ENCODE measurements at regions not wholly inside any gene's neighbourhood (a gene's known extent, or its start where the extent isn't known, plus 50 kb on each side); places are given as distances from the start of the nearest gene placed in this dataset.

- no peak overlapping the region for H3K9ac ChIP-seq
- no peaks in the 10 kb centered on the region for H4K20me1 ChIP-seq (ENCODE audit: insufficient read depth)
- H3K4me3 ChIP-seq = no peak overlapping the region
- H3K79me2 ChIP-seq (ENCODE audit: insufficient read depth) = no peaks in the 10 kb centered on the region
- H3K9me2 ChIP-seq (ENCODE audit: insufficient read depth) = no peaks in the 10 kb centered on the region
- H3K9me3 ChIP-seq (ENCODE audit: low read depth) = no peaks in the 10 kb centered on the region
- no peak overlapping the region for H2AFZ ChIP-seq
- H3F3A ChIP-seq (ENCODE audit: insufficient read depth) = no peaks in the 10 kb centered on the region
- 18 to 20% methylated on average over 2 of the region's 2 CpGs for WGBS, 2 experiments (ENCODE audit: low coverage in 1 of 2, low lambda C conversion rate in 2 of 2, missing lambda C conversion rate in 2 of 2)
- TF ChIP-seq EZH2phosphoT487 (IDR thresholded peaks at IDR 0.05; ENCODE audit: insufficient read depth, low read depth) (no peak), EZH2 (IDR thresholded peaks at IDR 0.05; ENCODE audit: insufficient read depth, poor library complexity, severe bottlenecking) (no peak)
- no peaks in the 10 kb centered on the region for H3K4me1 ChIP-seq (ENCODE audit: insufficient read depth)
- no peak for DNase-seq
- H3K4me2 ChIP-seq (ENCODE audit: unreplicated experiment) = no peak overlapping the region
- H3K27ac ChIP-seq = no peak overlapping the region
- H3K27me3 ChIP-seq (replicated peaks; ENCODE audit: insufficient read depth) = no peaks in the 10 kb centered on the region
- in situ Hi-C loops (cut with MboI) = no loop called here
- no peaks in the 10 kb centered on the region for H3K36me3 ChIP-seq (ENCODE audit: low read depth)
Measured at GRCh38 chr21:24935991-24936390, 671.3 kb downstream of the MRPL39 start.

- Histone ChIP-seq H3F3A (ENCODE audit: insufficient read depth) (no peaks in the 10 kb centered on the region), H3K4me3 (no peak overlapping the region), H3K36me3 (ENCODE audit: low read depth) (no peaks in the 10 kb centered on the region), H3K4me2 (ENCODE audit: unreplicated experiment) (no peak overlapping the region), H3K9ac (no peak overlapping the region), H2AFZ (no peak overlapping the region), H3K9me3 (ENCODE audit: low read depth) (peaks cover 4% of the 10 kb centered on the region), H3K9me2 (ENCODE audit: insufficient read depth) (no peaks in the 10 kb centered on the region), H4K20me1 (ENCODE audit: insufficient read depth) (no peaks in the 10 kb centered on the region), H3K27ac (no peak overlapping the region), H3K4me1 (ENCODE audit: insufficient read depth) (no peaks in the 10 kb centered on the region), H3K79me2 (ENCODE audit: insufficient read depth) (no peaks in the 10 kb centered on the region), H3K27me3 (replicated peaks; ENCODE audit: insufficient read depth) (no peaks in the 10 kb centered on the region)
- TF ChIP-seq EZH2phosphoT487 (IDR thresholded peaks at IDR 0.05; ENCODE audit: insufficient read depth, low read depth) (no peak), EZH2 (IDR thresholded peaks at IDR 0.05; ENCODE audit: insufficient read depth, poor library complexity, severe bottlenecking) (no peak)
- WGBS, 2 experiments (ENCODE audit: low coverage in 1 of 2, low lambda C conversion rate in 2 of 2, missing lambda C conversion rate in 2 of 2) = 8 to 12% methylated on average over 1 of the region's 1 CpG
- no peak for DNase-seq
- in situ Hi-C loops (cut with MboI) = no loop called here
Measured at GRCh38 chr21:24910591-24910990, 696.7 kb downstream of the MRPL39 start.

GRCh38 chr21:24903994-24904635 lies 703.2 kb downstream of the MRPL39 start:
- Histone ChIP-seq H2AFZ (no peak overlapping the region), H3K4me2 (ENCODE audit: unreplicated experiment) (no peak overlapping the region), H3K79me2 (ENCODE audit: insufficient read depth) (no peaks in the 10 kb centered on the region), H3K27me3 (replicated peaks; ENCODE audit: insufficient read depth) (no peaks in the 10 kb centered on the region), H3F3A (ENCODE audit: insufficient read depth) (no peaks in the 10 kb centered on the region), H3K27ac (no peak overlapping the region), H3K9me3 (ENCODE audit: low read depth) (no peaks in the 10 kb centered on the region), H4K20me1 (ENCODE audit: insufficient read depth) (no peaks in the 10 kb centered on the region), H3K4me1 (ENCODE audit: insufficient read depth) (no peaks in the 10 kb centered on the region), H3K9ac (no peak overlapping the region), H3K36me3 (ENCODE audit: low read depth) (no peaks in the 10 kb centered on the region), H3K9me2 (ENCODE audit: insufficient read depth) (no peaks in the 10 kb centered on the region), H3K4me3 (no peak overlapping the region)
- in situ Hi-C loops (cut with MboI) = no loop called here
- no peak for DNase-seq
- TF ChIP-seq EZH2 (IDR thresholded peaks at IDR 0.05; ENCODE audit: insufficient read depth, poor library complexity, severe bottlenecking) (no peak), EZH2phosphoT487 (IDR thresholded peaks at IDR 0.05; ENCODE audit: insufficient read depth, low read depth) (no peak)
- 17 to 38% methylated on average over 1 of the region's 1 CpG for WGBS, 2 experiments (ENCODE audit: low coverage in 1 of 2, low lambda C conversion rate in 2 of 2, missing lambda C conversion rate in 2 of 2)

- no peaks in the 10 kb centered on the region for H3F3A ChIP-seq (ENCODE audit: insufficient read depth)
- in situ Hi-C loops (cut with MboI) = no loop called here
- no peak for DNase-seq
Measured at GRCh38 chr21:24899138-24899537, 708.1 kb downstream of the MRPL39 start.

More at GRCh38 chr21:24899138-24899537, 708.1 kb downstream of the MRPL39 start:
- TF ChIP-seq EZH2phosphoT487 (IDR thresholded peaks at IDR 0.05; ENCODE audit: insufficient read depth, low read depth) = no peak
- no peak for TF ChIP-seq EZH2 (IDR thresholded peaks at IDR 0.05; ENCODE audit: insufficient read depth, poor library complexity, severe bottlenecking)
- Histone ChIP-seq H3K36me3 (ENCODE audit: low read depth) (no peaks in the 10 kb centered on the region), H3K4me1 (ENCODE audit: insufficient read depth) (no peaks in the 10 kb centered on the region), H3K9ac (no peak overlapping the region), H3K27me3 (replicated peaks; ENCODE audit: insufficient read depth) (no peaks in the 10 kb centered on the region), H4K20me1 (ENCODE audit: insufficient read depth) (no peaks in the 10 kb centered on the region), H2AFZ (no peak overlapping the region), H3K4me2 (ENCODE audit: unreplicated experiment) (no peak overlapping the region), H3K9me3 (ENCODE audit: low read depth) (no peaks in the 10 kb centered on the region), H3K79me2 (ENCODE audit: insufficient read depth) (no peaks in the 10 kb centered on the region), H3K4me3 (no peak overlapping the region), H3K9me2 (ENCODE audit: insufficient read depth) (no peaks in the 10 kb centered on the region), H3K27ac (no peak overlapping the region)
- 14 to 17% methylated on average over 2 of the region's 2 CpGs for WGBS, 2 experiments (ENCODE audit: low coverage in 1 of 2, low lambda C conversion rate in 2 of 2, missing lambda C conversion rate in 2 of 2)

Measured in GM23248 (cell line).